Glomerular endothelial cell (primary cell): ENCODE measurements at regions not wholly inside any gene's neighbourhood (a gene's known extent, or its start where the extent isn't known, plus 50 kb on each side); places are given as distances from the start of the nearest gene placed in this dataset.
A peak's percentile ranks its signal among the peaks of the same experiment; 100 is the strongest.

ENCODE experiments used
- DNase-seq: peaks from one replicate; pipeline ENCODE4 v3.0.0-alpha.2; 2011; ENCODE audit warnings: low read depth, low spot score; ENCODE audit errors: extremely low read depth

DNA sequence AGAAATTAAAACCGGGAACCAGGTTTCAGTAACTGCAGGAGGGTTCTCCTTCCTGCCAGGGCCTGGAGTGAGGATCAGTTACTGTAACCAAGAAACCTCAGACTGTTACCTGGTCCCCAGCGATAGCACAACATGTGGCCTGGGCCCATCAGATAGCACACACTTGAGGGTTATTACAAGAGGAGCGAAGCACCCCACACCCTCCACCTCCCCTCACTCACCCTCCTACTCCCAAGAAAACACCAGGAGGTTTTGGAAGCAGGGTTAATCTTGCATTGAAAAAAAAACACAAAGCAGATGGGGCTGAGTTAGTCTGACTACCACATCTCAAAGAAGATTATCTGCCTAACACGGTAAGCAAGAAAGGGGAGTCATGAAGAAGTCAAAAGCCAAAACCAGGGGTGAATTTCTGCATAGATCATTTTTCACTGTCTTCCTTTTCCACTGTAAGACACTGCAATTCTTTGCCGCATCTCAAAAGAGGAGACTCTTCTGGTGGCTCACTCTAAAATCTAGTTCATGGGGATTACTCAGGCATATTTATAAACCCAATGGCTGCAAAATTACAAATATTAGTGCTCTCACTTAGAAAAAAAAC, 75.9 kb upstream of the DOCK9 start:
- DNase-seq, result no peak

DNA sequence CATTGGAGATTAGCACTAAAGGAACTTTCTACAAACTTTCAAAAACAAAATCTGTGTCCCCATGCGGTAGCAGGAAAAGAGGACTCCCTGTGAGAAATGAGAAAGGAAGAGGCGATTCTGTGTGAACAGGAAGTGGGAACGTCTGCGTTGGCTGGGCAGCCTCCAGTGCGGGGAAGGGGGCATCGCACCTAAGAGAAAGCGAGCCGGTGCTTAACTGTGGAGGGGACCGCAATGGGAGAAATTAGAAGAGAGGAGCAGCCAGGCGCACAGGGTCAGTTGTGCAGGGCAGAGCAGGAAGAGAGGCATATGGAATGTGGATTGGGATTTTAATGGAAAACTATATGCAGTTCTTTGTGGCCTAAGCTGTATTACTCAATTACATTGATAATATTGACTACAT, 77.4 kb upstream of the DOCK9 start:
- DNase-seq, result no peak

DNA sequence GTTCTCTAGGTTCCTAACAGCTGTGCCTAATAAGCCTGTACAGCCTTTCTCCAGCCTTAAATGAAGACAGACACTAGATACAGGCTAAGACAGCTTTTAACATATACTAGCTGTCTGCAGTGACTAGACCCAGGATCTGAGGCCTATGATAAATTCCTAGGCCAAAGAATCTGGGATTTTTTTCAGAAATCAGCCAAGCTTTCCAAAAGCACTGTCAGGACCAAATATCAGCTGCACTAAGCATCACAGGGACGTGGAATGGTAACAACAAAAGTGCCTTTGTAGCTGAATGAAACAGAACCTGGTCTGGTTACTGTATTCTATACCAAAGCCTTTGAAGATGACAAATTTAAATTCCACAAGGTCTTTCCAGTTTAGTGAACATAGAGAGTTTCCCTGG, 77.9 kb upstream of the DOCK9 start:
- DNase-seq, result no peak

DNA sequence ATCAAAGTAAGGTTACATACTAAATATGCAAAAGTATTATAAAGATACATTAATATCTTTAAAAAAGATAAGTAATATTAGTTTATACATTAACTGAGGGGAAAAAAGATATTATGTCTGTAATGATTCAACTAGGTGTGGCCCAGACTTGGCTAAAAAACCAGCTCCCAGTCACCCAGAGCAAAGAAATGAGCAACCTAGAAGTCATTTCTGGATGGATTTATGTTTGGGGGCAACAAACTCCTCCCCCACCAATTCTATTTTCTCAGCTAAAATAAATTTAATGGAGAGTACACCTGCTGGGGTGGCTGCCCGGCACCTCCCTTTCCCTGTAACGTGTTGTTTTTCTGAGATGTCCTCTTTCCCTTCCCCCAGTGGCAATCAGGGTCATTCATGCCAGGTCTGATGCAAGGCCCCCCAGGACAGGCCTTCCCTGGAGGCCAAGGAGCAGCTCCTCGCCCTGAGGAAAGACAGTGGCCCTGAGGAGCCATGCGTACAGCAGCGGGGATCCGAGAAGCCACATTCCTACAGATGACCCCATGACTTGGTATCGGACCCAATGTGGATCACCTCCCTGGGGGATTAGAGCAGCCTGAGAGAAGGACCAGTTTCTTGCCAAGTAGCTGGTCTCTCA, 78.6 kb upstream of the DOCK9 start:
- DNase-seq, result no peak

DNA sequence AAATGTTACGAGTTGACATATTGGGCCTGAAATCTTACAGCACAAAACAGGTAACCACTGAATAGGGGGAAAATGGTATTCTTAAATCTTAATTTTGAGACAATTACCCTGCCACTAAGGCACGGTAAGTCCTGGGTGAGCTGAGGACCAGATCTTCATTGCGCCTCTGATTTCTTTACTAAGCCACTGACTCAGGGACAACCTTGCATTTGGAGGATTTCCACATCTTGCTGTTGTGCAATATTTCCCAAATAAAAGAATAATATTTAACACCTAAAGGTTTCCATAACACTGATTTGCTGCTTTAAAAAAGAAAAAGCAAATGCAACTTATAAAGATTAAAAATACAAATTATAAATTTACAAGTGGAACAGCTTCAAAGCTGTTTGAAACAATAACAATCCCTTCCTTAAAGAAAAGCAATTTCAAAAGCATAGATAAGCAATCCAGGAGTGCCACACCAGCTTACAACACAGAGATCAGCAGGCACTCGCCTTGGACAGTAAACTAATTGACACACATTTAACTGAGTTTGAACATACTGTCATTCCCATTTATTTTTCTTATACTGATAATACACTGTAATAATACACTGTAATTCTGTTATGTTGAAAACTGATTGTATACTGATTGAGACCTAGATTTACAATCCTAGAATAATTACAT, 79.6 kb upstream of the DOCK9 start:
- no peak for DNase-seq

DNA sequence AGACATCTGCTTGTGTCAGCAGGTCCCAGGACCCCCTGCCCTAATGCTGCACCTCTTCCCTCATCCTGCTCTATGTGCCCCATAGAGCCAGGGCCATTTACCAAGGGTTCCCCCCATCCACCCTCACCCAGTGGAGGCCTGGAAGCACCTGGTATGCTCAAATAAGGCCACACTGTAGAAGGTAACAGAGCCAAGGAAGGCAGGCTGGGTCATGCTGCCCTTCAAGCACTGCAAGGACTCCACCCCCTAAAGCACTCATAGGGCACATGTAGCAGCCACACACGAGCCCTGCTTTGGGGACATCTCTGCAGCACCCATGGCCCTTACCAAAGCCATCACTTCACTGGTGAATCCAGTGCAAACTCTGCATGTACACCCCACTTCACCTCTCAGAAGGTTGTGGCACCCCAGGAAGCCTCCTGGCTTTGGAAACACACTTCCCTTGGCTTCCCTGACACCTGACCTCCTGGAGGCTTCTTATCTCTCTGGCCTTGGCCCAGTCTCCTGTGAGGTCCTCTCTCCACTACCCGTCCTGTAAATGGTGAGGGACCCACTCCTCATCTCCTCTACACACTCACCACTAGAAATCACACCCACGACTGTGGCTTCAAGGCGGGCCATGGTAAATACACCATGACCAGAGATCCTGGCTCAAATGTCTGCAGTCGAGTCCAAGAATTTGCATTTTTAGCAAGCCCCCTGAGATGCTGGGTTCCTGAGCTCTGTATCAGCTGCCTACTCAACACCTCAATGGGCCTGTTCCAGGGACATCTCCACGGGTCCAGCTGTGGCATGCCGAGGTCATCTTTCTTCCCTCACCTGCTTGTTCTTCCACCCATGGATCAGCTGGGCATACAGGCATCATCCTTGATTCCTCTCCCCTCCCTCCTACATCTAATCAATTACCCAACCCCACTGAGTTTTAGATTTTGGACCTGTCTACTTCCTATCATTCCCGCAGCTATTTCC, 80.9 kb upstream of the DOCK9 start:
- DNase-seq, result no peak

DNA sequence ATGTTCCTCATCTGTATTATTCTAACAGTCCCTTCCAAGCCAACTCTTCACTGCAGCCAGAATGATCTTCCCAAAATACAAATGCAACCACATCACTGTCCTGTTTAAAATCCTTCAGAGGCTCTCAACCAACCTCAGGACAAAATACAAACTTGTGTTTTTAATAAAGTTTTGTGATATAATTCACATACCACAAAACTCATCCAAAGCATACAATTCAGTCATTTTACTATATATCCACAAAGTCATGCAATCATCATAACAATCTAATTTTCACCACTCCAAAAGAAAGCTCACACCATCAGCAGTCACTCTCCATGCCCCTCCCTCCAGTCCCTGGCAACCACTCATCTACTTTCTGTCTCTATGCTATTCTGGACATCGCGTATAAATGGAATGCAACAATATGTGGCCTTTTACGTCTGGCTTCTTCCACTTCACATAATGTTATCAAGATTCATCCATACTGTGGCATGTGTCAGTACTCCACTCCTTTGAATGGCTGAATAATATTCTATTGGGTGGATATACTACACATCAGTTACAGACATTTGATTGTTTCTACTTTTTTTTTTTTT, 81.7 kb upstream of the DOCK9 start:
- no peak for DNase-seq

DNA sequence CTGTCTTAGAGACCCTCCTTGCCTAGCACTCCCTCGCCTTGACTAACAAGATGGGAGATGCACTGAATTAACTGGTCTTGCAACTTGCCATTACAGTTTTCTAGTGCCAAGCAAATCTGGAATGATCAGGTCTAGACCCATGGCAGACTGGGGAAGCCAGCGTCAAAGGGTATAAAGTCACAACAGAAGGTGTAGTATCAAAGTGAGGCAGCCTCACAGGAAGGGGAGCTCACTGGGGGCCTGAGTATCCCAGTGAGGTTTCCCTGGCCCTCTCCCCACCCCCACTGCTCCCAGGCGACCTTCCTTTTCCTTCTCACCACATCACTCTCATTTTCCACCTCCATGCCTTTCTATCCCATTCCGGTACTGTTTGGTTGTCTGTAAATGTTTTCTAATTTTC, 83.5 kb upstream of the DOCK9 start:
- no peak for DNase-seq

DNA sequence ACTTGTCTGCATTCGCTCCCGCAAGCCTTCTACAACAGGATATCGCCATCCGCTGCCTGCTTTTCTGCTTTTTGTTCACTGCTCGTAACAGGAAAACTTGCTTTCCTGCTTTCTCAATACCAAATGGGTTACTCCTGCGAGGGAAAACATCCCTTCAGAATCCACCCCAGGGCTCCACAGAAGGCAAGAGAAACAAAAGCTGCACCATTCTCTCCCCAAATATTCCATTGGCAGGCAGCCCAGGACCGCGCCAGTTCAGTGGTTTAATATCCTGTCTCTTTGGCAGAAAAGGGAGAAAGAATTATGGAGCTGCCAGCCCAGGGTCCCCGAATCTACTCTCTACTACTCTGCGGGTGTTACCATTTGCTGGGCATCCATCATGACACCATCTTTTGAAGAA, 84.7 kb upstream of the DOCK9 start:
- DNase-seq, result peak; percentile 67

DNA sequence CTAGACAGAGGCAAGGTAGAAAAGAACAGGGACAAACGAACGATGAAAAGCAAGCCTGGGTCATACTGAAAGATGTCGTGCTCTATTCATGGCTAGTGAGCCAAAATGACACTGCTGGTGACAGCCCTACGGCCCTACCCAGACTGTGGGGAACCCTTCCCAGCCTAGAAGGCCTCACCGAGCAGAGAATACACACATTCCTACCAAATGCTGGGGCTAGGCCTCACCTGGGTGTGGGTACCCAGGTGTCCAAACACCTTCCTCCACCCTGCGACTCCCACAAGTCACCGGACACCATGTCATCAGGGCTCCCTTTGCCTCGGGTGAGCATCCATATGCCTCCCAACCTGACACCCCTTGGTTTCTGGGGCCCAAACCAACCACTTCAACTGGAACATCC, 85.3 kb upstream of the DOCK9 start:
- DNase-seq, result no peak

DNA sequence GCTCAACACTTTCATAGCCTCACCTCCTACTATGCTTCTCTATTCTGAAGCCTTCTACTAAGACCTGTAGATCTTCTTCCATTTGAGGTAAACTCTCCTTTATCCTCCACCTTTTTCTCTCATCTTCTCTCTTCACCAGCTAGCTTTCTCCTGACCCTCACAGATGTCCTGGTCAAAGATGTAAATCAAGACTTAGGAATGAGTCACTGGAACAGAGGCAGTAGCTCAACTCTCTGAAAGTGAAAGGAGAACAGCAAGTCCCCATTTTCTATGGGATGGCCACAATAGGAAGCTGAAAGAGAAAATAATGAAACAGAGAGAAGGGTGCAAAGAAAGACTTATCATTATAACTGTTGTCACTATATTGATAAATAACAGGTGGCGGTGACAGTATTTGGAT, 86.1 kb upstream of the DOCK9 start:
- no peak for DNase-seq

DNA sequence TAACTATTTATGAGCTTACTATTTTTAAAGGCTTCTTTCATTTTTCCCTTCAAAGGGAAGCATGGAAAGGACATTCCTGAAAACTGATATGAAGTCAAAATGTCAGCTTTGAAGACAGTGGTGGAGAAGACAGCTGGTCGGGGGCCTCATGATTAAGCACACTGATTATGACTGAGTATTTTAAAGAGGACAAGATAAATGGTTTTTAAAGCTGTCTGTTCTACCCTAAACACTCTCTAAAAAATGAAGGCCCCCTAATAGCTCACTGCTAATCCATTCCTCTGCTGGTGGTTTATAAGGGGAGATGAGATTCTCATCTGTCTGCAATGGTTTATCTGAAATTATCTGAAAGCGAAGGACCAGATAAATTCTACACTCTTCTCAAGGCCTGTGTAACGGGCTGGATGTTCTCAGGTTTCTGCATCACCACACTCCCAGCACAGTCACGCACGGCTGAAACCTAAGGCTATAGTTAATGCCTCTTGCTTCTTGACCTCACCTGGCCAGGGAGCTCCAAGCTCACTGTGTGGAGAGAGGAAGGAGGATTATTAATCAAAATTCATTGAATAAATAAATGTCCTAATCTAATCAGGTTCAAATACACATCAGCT, 86.9 kb upstream of the DOCK9 start:
- DNase-seq, result no peak

DNA sequence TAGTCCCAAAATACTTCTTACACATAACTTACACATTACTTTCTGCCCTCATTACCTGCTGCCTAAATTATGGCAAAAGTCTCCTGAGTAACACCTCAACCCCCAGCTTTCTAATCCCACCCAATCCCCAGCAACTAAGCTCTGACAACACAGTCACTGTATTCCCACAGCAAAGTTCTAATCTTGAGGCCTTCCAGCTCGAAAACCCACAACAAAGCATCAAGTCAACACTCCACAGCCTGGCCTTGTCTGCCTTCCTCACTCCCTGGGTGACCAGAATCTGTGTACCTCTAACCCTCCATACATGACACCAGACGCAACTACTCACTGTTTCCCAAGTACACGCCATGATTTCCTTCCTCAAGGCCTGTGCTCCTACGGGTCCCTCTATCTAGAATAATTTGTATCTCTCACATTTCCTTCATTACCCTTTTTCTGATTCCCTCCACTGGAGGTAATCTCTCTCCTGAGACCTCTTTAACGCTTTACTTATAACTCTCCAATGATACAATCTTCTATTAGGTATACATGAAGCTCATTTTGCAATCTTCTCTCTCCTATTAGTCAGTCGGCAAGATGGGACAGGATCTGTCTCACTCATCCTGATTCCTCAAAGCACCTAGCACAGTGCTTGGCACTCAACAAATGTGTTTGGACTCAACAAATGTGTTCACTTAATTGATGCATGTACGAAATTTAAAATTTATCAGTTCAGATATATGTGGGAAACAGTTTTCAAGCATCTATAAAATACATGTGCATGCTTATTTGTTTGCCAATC, 87.6 kb upstream of the DOCK9 start:
- DNase-seq, result no peak

DNA sequence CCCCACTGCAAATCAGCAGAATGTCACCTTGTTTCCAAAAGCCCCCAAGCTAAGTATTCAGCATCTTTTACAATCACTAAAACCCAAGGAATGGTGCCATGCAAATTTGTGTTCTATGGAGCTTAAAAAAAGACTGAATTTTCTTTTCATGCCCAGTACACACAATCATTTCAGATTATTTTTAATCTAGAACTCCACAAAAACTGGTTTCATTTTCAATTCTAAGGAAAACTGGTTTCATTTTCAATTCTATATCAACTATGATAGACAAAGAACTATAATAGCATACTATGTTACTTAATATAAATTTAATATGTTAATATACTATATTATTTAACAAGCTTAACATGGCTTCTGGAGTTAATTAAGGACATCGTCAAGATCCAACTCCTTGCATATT, 88.4 kb upstream of the DOCK9 start:
- no peak for DNase-seq

DNA sequence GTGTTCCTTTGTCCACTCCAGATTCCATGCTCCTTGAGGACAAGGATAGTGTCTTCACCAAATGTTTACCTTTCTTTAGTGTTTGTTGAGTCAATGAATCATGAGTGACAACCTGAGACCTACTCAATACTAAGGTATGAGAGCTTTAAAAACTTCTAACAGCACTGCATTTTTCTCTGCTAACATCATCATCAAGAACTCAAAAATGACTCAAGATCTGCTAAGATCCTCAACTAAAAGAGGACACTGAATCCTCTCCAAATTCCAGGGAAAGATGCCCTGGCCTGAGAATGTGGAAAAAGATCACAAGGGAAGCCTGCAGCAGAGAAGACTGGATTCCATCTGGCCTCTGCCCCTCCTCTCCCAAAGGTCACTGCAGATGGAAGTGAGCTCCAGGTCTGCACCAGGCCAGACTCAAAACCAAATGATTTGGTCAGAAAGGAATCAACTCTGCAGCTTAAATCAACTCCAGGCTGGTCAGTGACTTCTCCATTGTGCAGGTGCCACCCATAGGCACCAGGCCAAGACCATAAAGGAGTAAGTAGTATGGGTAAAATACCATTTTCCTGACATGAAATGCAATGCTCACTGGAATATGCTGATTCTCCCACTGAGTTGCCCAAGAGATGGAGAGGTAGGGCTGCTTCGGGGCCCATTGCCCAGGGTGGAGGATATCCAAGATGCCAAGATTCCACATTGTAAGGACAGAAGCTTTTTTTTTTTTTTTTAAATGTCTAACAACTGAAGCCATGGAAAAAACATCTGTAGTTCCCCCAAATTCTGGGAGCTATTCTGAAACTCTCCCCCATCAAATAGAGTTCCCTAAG, 89.5 kb upstream of the DOCK9 start:
- no peak for DNase-seq

DNA sequence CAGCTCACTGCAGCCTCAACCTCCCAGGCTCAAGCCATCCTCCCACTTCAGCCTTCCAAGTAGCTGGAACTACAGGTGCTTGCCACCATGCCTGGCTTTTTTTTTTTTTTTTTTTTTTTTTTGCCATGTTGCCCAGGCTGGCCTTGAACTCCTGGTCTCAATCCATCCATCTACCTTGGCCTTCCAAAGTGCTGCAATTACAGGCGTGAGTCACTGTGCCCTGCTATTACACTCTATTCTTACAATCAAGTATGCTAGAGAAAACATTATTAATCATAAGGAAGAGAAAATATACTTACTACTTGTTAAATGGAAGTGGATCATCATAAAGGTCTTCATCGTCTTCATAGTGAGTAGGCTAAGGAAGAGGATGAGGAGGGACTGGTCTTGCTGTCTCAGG, 93.3 kb upstream of the DOCK9 start:
- DNase-seq, result no peak

DNA sequence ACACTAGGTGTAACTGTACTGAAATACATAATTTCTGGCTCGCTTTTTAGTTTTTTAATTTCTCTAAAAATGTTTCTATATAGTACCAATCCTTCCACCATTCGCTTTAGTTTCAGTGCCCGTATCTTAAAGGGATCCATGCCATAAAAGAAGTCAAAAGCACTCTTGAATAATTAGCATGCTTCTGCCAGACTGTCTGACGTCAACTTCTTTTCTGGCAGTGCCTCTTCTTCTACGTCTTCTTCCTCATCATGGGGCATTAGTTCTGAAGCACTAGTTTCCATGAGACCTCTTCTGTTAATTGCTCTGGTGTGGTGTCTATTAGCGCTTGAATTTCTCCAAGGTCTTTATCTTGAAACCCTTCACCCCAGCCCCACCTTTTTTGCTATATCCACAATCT, 93.8 kb upstream of the DOCK9 start:
- DNase-seq, result no peak

DNA sequence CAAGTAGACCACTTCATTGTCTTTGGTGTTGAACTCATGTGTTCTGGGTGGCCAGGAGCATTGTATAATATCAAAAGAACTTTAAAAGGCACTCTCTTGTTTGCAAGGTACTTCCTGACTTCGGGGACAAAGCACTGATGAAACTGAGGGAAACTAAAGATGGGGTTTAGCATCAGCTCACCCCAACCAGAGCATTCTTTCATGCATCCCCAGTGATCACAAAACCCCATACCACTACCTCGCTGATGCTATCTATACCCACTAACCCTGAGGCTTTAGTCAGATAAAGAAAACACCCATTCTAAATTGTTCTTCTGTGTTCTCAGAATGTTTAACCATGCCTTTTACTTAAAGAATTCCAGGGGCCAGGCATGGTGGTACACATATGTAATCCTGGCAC, 94.5 kb upstream of the DOCK9 start:
- no peak for DNase-seq

DNA sequence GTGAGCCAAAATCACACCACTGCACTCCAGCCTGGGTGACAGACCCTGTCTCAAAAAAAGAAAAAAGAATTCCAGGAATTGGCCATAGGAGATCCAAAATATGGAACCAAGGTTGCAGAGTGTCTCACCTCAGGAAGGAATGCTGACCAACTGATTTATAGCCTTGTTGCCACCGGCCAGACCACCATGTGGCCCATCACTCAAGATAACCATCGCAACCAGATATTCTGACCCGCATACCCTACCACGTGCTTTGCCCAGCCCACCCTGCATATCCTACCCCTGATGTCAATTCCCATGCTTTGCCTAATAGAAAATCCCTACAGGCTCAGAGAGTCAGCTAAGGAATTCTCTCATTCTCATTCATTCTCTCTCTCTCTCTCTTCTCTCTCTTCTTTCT, 95.1 kb upstream of the DOCK9 start:
- no peak for DNase-seq
